ENCODE measurements at regions not wholly inside any gene's neighbourhood (a gene's known extent, or its start where the extent isn't known, plus 50 kb on each side); places are given as distances from the start of the nearest gene placed in this dataset.

DNA sequence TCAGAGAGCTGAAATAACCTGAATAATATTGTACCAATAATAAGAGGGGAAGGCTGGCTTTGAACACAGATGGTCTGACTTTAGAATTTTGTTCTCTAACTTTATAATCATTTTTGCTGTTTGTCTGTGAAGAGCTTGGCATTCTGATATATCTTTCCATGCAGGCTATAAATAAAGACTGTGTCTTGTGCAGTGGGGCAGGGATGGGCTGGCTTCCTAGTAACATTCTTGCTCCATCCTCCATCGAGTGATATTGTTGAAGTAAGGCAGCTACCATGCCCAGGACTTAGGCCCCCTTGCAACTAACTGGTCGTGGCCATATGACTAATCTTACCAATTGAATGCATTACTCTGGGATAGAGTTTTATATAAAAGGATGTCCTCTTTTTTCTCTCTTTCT is 234.7 kb upstream of the IRX3 start:
- TF ChIP-seq, protein P1, sequence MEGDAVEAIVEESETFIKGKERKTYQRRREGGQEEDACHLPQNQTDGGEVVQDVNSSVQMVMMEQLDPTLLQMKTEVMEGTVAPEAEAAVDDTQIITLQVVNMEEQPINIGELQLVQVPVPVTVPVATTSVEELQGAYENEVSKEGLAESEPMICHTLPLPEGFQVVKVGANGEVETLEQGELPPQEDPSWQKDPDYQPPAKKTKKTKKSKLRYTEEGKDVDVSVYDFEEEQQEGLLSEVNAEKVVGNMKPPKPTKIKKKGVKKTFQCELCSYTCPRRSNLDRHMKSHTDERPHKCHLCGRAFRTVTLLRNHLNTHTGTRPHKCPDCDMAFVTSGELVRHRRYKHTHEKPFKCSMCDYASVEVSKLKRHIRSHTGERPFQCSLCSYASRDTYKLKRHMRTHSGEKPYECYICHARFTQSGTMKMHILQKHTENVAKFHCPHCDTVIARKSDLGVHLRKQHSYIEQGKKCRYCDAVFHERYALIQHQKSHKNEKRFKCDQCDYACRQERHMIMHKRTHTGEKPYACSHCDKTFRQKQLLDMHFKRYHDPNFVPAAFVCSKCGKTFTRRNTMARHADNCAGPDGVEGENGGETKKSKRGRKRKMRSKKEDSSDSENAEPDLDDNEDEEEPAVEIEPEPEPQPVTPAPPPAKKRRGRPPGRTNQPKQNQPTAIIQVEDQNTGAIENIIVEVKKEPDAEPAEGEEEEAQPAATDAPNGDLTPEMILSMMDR (IDR thresholded peaks at IDR 0.05): no peak
- DNase-seq: no peak
- H3K36me3 ChIP-seq: no peaks in the 10 kb centered on the region
- no peak overlapping the region for H3K4me3 ChIP-seq
- H3K4me1 ChIP-seq: no peaks in the 10 kb centered on the region
- peaks cover 0 to 9% (median 0%) of the 10 kb centered on the region in 3 donors for H3K9me3 ChIP-seq
- no peak overlapping the region for H3K27ac ChIP-seq
- intact Hi-C loops (cut with DNase I; ENCODE audit: low total_unique reads): no loop called here
- no peaks in the 10 kb centered on the region for H3K27me3 ChIP-seq

GRCh38 chr16:54519161-54519695 is 232.6 kb upstream of the IRX3 start:
- intact Hi-C loops (cut with DNase I; ENCODE audit: low total_unique reads): no loop called here
- Histone ChIP-seq H3K4me3 (no peak overlapping the region), H3K27ac (no peak overlapping the region), H3K36me3 (no peaks in the 10 kb centered on the region), H3K9me3 (no peaks in the 10 kb centered on the region), H3K4me1 (no peaks in the 10 kb centered on the region), H3K27me3 (no peaks in the 10 kb centered on the region)
- no peak for DNase-seq
- TF ChIP-seq, protein P1 (IDR thresholded peaks at IDR 0.05): no peak

DNA sequence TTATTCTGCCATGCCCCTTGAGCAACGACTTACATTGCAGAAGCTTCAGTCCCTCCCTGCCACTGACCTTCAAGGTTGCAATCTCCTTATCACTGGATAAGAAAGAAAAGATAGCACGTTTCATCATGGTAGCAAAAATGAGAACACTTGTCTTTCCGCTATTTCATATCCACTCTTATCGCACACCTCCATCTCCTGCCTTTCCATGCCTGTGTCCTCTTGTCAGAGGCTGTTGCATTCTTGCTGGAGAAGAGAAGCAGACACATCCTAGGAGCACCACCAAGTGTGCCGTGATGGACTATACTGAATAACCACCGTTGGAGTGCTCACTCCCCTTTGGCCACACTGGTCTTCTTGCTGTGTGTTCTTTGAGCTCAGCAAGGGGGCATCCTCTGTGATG is 230.6 kb upstream of the IRX3 start:
- no peaks in the 10 kb centered on the region for H3K9me3 ChIP-seq
- no peak overlapping the region for H3K4me3 ChIP-seq
- TF ChIP-seq, protein P1 (IDR thresholded peaks at IDR 0.05): no peak
- no peaks in the 10 kb centered on the region for H3K36me3 ChIP-seq
- H3K27ac ChIP-seq: no peak overlapping the region
- intact Hi-C loops (cut with DNase I; ENCODE audit: low total_unique reads): no loop called here
- DNase-seq: no peak
- no peaks in the 10 kb centered on the region for H3K4me1 ChIP-seq
- H3K27me3 ChIP-seq: no peaks in the 10 kb centered on the region

DNA sequence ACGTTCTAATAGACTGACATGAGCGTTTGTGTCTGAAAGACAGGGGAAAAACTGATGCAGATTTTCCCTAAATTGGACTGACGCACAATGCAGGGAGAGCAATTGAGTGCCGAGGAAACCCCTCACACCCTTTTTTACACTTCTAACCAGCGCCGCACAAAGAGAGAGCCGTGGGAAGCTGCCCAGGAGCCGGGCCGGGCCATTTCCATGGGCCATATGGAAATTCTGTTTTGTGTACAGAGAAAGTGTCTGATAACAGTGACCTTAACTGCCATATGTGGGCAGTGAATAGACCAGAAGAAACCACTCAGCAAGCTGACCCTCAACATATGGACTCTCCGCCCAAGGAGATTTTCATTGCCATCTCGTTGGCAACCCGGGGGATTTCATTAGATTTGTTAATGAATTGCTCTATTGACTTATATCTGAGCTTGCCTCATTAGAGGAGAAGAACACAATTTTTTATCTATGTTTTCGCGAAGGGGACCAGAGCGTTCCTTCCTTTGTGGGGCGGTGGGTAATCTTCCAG is 225.9 kb upstream of the IRX3 start:
- Histone ChIP-seq H3K27me3 (no peaks in the 10 kb centered on the region), H3K27ac (no peak overlapping the region), H3K4me1 (peaks cover 0 to 10% (median 5%) of the 10 kb centered on the region in 4 donors), H3K9me3 (no peaks in the 10 kb centered on the region), H3K4me3 (no peak overlapping the region), H3K36me3 (no peaks in the 10 kb centered on the region)
- intact Hi-C loops (cut with DNase I; ENCODE audit: low total_unique reads): no loop called here
- DNase-seq: no peak
- TF ChIP-seq, protein P1 (IDR thresholded peaks at IDR 0.05): no peak

DNA sequence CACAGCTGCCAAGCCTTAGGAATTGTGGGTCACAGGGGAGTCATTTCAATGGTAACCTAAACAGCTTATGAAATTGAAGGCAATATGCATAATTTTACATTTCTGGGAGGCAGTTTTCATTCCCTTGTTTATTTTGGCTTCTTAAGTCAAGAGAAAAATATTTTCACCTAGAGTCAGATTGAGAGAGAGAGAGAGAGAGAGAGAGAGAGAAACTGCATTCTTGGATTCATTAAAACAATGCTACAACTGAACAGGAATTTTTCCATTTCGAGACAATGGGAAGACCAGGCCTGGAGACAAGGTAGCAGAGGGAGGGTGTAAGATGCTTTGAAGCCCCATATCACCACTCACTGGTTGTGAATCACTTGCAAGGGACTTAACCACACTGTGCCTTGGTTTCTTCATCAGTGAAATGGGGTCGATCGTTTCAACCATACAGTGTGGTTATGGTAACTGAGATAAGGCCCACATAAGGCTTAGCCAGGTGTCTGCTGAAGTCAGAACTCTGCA is 224.7 kb upstream of the IRX3 start:
- Histone ChIP-seq H3K9me3 (no peaks in the 10 kb centered on the region), H3K36me3 (no peaks in the 10 kb centered on the region), H3K27me3 (no peaks in the 10 kb centered on the region), H3K4me1 (peaks cover 0 to 10% (median 5%) of the 10 kb centered on the region in 4 donors), H3K27ac (no peak overlapping the region), H3K4me3 (no peak overlapping the region)
- TF ChIP-seq, protein P1 (IDR thresholded peaks at IDR 0.05): no peak
- no peak for DNase-seq
- intact Hi-C loops (cut with DNase I; ENCODE audit: low total_unique reads): no loop called here
